PC-9 (cell line): ENCODE measurements at regions not wholly inside any gene's neighbourhood (a gene's known extent, or its start where the extent isn't known, plus 50 kb on each side); places are given as distances from the start of the nearest gene placed in this dataset.

Experiments
- CTCF ChIP-seq: fragments of 200-600 bp; sonication (generic); conservative IDR thresholded peaks from 2 replicates; pipeline ENCODE4 v1.6.1; 2017; ENCODE audit warnings: mixed run types, antibody characterized with exemption, mild to moderate bottlenecking, moderate library complexity
- EZH2 ChIP-seq: fragments of 200-600 bp; sonication (generic); IDR thresholded peaks from 2 replicates; pipeline ENCODE4 v1.8.0; 2017; ENCODE audit warnings: antibody characterized with exemption, low read depth

GRCh38 chr9:25212361-25212760, 465.9 kb downstream of the TUSC1 start:
- TF ChIP-seq CTCF (no peak), EZH2 (no peak)
